ENCODE measurements at regions not wholly inside any gene's neighbourhood (a gene's known extent, or its start where the extent isn't known, plus 50 kb on each side); places are given as distances from the start of the nearest gene placed in this dataset.

DNA sequence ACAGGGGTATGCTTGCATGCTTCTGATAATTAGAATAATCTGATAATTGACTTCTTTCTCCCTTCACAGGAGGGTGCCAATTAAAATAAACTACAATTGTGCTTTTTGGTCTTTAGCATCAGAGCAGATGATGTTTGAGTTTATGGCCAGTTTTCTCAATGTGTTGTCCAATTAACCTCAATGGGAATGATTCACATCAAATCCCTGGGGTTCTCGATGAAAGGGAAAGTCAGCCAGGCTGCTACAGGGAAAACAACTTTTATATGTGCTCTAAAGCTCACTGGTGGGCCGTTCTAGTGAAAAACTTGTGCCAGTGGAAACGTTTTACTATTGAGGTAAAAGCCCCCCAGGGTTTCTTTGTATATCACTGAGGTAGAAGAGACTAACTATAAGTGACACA, 887.3 kb upstream of the CRIM1 start:
- no peak for TF ChIP-seq EZH2 (IDR thresholded peaks at IDR 0.05; ENCODE audit: borderline replicate concordance, low read depth, low read length, poor library complexity, severe bottlenecking)
- TF ChIP-seq, protein P1, sequence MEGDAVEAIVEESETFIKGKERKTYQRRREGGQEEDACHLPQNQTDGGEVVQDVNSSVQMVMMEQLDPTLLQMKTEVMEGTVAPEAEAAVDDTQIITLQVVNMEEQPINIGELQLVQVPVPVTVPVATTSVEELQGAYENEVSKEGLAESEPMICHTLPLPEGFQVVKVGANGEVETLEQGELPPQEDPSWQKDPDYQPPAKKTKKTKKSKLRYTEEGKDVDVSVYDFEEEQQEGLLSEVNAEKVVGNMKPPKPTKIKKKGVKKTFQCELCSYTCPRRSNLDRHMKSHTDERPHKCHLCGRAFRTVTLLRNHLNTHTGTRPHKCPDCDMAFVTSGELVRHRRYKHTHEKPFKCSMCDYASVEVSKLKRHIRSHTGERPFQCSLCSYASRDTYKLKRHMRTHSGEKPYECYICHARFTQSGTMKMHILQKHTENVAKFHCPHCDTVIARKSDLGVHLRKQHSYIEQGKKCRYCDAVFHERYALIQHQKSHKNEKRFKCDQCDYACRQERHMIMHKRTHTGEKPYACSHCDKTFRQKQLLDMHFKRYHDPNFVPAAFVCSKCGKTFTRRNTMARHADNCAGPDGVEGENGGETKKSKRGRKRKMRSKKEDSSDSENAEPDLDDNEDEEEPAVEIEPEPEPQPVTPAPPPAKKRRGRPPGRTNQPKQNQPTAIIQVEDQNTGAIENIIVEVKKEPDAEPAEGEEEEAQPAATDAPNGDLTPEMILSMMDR (conservative IDR thresholded peaks at IDR 0.05; ENCODE audit: low read depth, low read length) = no peak
